MM.1S (cell line): ENCODE measurements at regions not wholly inside any gene's neighbourhood (a gene's known extent, or its start where the extent isn't known, plus 50 kb on each side); places are given as distances from the start of the nearest gene placed in this dataset.

Source experiments
- DNase-seq: peaks from one replicate; pipeline ENCODE4 v3.0.0-alpha.2; 2015
- H2AFZ ChIP-seq: fragments of 300-600 bp; sonication (generic); 2 replicates; pipeline ENCODE4 v1.6.0; 2016; ENCODE audit warnings: antibody characterized with exemption, low read length
- H3F3A ChIP-seq: fragments of 300-600 bp; sonication (generic); 2 replicates; pipeline ENCODE4 v1.6.1; 2016; ENCODE audit warnings: mild to moderate bottlenecking, antibody characterized with exemption, low read length, moderate library complexity, mixed read lengths; ENCODE audit not compliant: insufficient read depth
- H3K27ac ChIP-seq: fragments of 300-600 bp; sonication (generic); 2 replicates; pipeline ENCODE4 v1.5.1; 2016; ENCODE audit warnings: mild to moderate bottlenecking, low read length
- H3K27me3 ChIP-seq: fragments of 300-600 bp; sonication (generic); replicated peaks from 2 replicates; pipeline ENCODE4 v1.6.0; 2016; ENCODE audit warnings: low read length; ENCODE audit not compliant: insufficient read depth
- H3K36me3 ChIP-seq: fragments of 300-600 bp; sonication (generic); replicated peaks from 2 replicates; pipeline ENCODE4 v1.6.1; 2016; ENCODE audit warnings: mild to moderate bottlenecking, low read length, mixed read lengths; ENCODE audit not compliant: insufficient read depth
- H3K4me1 ChIP-seq: fragments of 300-600 bp; sonication (generic); 2 replicates; pipeline ENCODE4 v1.6.1; 2016; ENCODE audit warnings: low read length, mixed read lengths
- H3K4me2 ChIP-seq: fragments of 300-600 bp; sonication (generic); 2 replicates; pipeline ENCODE4 v1.6.0; 2016; ENCODE audit warnings: low read depth, low read length
- H3K4me3 ChIP-seq: fragments of 300-600 bp; sonication (generic); 2 replicates; pipeline ENCODE4 v1.5.1; 2016; ENCODE audit warnings: low read length, mixed read lengths
- H3K79me2 ChIP-seq: fragments of 300-600 bp; sonication (generic); 2 replicates; pipeline ENCODE4 v1.6.1; 2016; ENCODE audit warnings: mixed run types, low read length, mixed read lengths
- H3K9ac ChIP-seq: fragments of 300-600 bp; sonication (generic); 2 replicates; pipeline ENCODE4 v1.6.1; 2016; ENCODE audit warnings: low read length, mixed read lengths
- H3K9me2 ChIP-seq: fragments of 300-600 bp; sonication (generic); replicated peaks from 2 replicates; pipeline ENCODE4 v1.6.1; 2016; ENCODE audit warnings: mild to moderate bottlenecking, low read length, mixed read lengths; ENCODE audit not compliant: insufficient read depth
- H3K9me3 ChIP-seq: fragments of 300-600 bp; sonication (generic); replicated peaks from 2 replicates; pipeline ENCODE4 v1.6.1; 2016; ENCODE audit warnings: mild to moderate bottlenecking, low read length, mixed read lengths; ENCODE audit not compliant: insufficient read depth
- H4K20me1 ChIP-seq: fragments of 300-600 bp; sonication (generic); 2 replicates; pipeline ENCODE4 v1.6.1; 2016; ENCODE audit warnings: mild to moderate bottlenecking, low read length, moderate library complexity, mixed read lengths; ENCODE audit not compliant: insufficient read depth
- CTCF ChIP-seq: fragments of 300-600 bp; sonication (generic); IDR thresholded peaks from 2 replicates; pipeline ENCODE4 v1.5.1; 2016; ENCODE audit warnings: antibody characterized with exemption, low read length, mixed read lengths
- EZH2 ChIP-seq: fragments of 300-600 bp; sonication (generic); optimal IDR thresholded peaks from 2 replicates; pipeline ENCODE3; 2017; ENCODE audit warnings: low read depth, mild to moderate bottlenecking, antibody characterized with exemption, low read length, mixed read lengths
- EZH2phosphoT487 ChIP-seq: fragments of 300-600 bp; sonication (generic); IDR thresholded peaks from 2 replicates; pipeline ENCODE4 v1.6.1; 2018; ENCODE audit warnings: antibody characterized with exemption, low read length

GRCh38 chr4:44872246-44872645 is 145.9 kb upstream of the GNPDA2 start:
- no peaks in the 10 kb centered on the region for H3K4me1 ChIP-seq
- H3K36me3 ChIP-seq = no peaks in the 10 kb centered on the region
- no peaks in the 10 kb centered on the region for H3K9me2 ChIP-seq
- no peaks in the 10 kb centered on the region for H3F3A ChIP-seq
- no peak overlapping the region for H3K27ac ChIP-seq
- no peaks in the 10 kb centered on the region for H4K20me1 ChIP-seq
- no peak overlapping the region for H2AFZ ChIP-seq
- DNase-seq = no peak
- H3K4me3 ChIP-seq = no peak overlapping the region
- H3K79me2 ChIP-seq = no peaks in the 10 kb centered on the region
- no peaks in the 10 kb centered on the region for H3K27me3 ChIP-seq
- H3K4me2 ChIP-seq = no peak overlapping the region
- no peak overlapping the region for H3K9ac ChIP-seq
- no peak for TF ChIP-seq EZH2phosphoT487
- no peak for TF ChIP-seq CTCF
- H3K9me3 ChIP-seq = no peaks in the 10 kb centered on the region

- H3F3A ChIP-seq = no peaks in the 10 kb centered on the region
- H3K79me2 ChIP-seq = no peaks in the 10 kb centered on the region
- no peak for TF ChIP-seq CTCF
- TF ChIP-seq EZH2 = no peak
- no peak for TF ChIP-seq EZH2phosphoT487
- no peak overlapping the region for H3K4me3 ChIP-seq
- H3K4me2 ChIP-seq = no peak overlapping the region
- H3K9me3 ChIP-seq = no peaks in the 10 kb centered on the region
- no peaks in the 10 kb centered on the region for H3K36me3 ChIP-seq
- no peak overlapping the region for H2AFZ ChIP-seq
- H3K9ac ChIP-seq = no peak overlapping the region
- H3K4me1 ChIP-seq = no peaks in the 10 kb centered on the region
- no peak overlapping the region for H3K27ac ChIP-seq
- DNase-seq = no peak
- no peaks in the 10 kb centered on the region for H3K27me3 ChIP-seq
- H3K9me2 ChIP-seq = no peaks in the 10 kb centered on the region
- H4K20me1 ChIP-seq = no peaks in the 10 kb centered on the region
These were observed 144.8 kb upstream of the GNPDA2 start for GRCh38 chr4:44871133-44871532.

- Histone ChIP-seq H3K27me3 (no peaks in the 10 kb centered on the region), H3K9me3 (no peaks in the 10 kb centered on the region), H3K4me3 (no peak overlapping the region), H2AFZ (no peak overlapping the region), H3K4me2 (no peak overlapping the region), H3K36me3 (no peaks in the 10 kb centered on the region), H3F3A (no peaks in the 10 kb centered on the region), H3K79me2 (no peaks in the 10 kb centered on the region), H4K20me1 (no peaks in the 10 kb centered on the region), H3K4me1 (no peaks in the 10 kb centered on the region), H3K9me2 (no peaks in the 10 kb centered on the region), H3K9ac (no peak overlapping the region), H3K27ac (no peak overlapping the region)
- TF ChIP-seq EZH2phosphoT487 = no peak
- TF ChIP-seq EZH2 = no peak
- TF ChIP-seq CTCF = no peak
- DNase-seq = no peak
These were observed 143.6 kb upstream of the GNPDA2 start for GRCh38 chr4:44869985-44870384.
